Activated naive CD4-positive, alpha-beta T cell treated with anti-CD3 and anti-CD28 coated beads, Interleukin-2, amount 50 U/mL, for 72 hours (primary cell): ENCODE measurements at regions not wholly inside any gene's neighbourhood (a gene's known extent, or its start where the extent isn't known, plus 50 kb on each side); places are given as distances from the start of the nearest gene placed in this dataset.

Experiments
- ATAC-seq, 2 donors: fragments of 150-1000 bp; cut with Tn5 transposase; 2 replicates each; pipeline ENCODE4 v1.10.0; 2021; ENCODE audit warnings: mild to moderate bottlenecking in 2 of 2, moderate library complexity in 2 of 2
- DNase-seq, 2 donors: peaks; one replicate each; pipeline ENCODE4 v3.0.0; 2021 to 2022; ENCODE audit warnings: low spot score in 2 of 2
- H3K27ac Mint-ChIP-seq, 2 donors: one replicate each; pipeline ENCODE4 v1.8.0; 2022; ENCODE audit warnings: mild to moderate bottlenecking in 2 of 2, mixed read lengths in 2 of 2
- H3K36me3 Mint-ChIP-seq, 2 donors: one replicate each; pipeline ENCODE4 v1.8.0; 2022; ENCODE audit warnings: mixed read lengths in 2 of 2
- H3K9me3 Mint-ChIP-seq, 2 donors: one replicate each; pipeline ENCODE4 v1.8.0; 2022; ENCODE audit warnings: mixed read lengths in 2 of 2

DNA sequence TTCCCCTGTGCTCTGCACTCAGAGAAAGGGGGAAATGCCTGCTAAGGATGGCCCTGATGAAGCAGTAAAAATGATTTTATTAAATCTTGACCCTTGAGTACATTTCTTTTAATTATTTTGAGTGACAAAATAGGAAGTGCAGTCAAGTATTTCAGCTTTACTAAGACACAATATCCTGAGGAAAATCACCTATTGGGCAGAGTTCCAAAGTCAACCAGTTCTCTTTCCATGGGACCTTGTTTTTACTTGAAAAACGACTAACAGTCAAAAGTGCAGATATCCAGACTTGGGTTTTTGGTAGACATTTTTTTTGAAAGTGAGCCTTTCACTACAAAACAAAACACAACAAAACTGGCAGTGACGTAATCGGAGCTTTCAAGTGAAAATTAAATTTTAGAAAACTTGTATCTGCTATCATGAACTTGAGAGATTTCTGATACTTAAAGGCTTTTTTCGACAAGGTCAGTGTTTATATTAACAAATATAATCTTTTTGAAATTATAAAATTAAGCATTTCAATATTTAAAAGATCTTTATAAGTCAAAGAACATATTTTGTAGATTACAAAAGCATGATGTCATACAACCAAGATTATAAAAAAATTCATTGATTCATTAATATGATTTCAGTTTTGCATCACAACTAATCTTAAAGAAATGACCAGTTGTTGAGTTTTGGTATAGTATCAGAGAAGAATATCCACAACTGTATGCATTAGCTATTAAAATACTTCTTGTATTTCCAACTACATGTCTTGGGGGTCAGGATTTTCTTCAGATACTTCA lies 513.8 kb upstream of the AKR1E2 start:
- DNase-seq (no peak), ATAC-seq (no peak)
- H3K27ac Mint-ChIP-seq, result no peak overlapping the region
- no peaks in the 10 kb centered on the region for H3K36me3 Mint-ChIP-seq
- no peaks in the 10 kb centered on the region for H3K9me3 Mint-ChIP-seq

DNA sequence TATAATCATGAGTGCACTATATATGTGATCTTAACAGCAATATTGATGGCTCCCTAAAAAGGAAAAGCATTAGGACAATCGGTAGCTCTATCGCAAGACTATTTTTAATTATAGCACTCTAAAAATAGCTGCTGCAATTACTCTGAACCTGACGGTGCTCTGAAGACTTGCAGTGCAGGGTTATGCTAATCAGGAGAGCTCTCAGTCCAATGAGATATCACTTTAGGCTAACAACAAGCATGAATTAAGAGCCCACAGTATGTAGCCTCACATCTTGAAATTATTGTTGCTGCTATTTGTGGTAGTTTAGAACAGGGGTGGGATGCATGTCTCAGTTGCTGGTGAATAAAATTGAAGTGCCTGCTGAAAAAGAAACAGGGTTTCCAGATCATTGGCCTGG lies 515.8 kb upstream of the AKR1E2 start:
- no peaks in the 10 kb centered on the region for H3K9me3 Mint-ChIP-seq
- DNase-seq, result no peak
- no peaks in the 10 kb centered on the region for H3K36me3 Mint-ChIP-seq
- no peak for ATAC-seq
- H3K27ac Mint-ChIP-seq, result no peak overlapping the region

DNA sequence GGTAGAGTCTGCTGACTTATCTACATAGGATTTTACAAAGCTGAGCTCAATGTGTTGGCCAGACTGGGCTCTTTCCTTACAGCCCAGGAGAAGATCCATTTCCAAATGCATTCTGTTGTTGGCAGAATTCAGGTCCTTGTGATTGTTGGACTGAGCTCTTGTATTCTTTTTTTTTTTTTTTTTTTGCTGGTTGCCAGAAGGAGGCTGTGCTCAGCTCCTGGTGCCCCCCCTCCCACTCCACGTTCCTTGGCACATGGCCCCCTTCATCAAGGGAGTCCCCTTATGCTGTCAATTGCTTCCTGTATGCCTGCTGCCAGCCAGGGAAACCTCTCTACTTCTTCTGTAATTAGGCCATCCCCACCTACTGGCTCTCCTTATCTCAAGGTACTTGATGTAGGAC lies 518.1 kb upstream of the AKR1E2 start:
- Mint-ChIP-seq H3K9me3 (no peaks in the 10 kb centered on the region), H3K36me3 (no peaks in the 10 kb centered on the region), H3K27ac (no peak overlapping the region)
- ATAC-seq, result no peak
- no peak for DNase-seq

DNA sequence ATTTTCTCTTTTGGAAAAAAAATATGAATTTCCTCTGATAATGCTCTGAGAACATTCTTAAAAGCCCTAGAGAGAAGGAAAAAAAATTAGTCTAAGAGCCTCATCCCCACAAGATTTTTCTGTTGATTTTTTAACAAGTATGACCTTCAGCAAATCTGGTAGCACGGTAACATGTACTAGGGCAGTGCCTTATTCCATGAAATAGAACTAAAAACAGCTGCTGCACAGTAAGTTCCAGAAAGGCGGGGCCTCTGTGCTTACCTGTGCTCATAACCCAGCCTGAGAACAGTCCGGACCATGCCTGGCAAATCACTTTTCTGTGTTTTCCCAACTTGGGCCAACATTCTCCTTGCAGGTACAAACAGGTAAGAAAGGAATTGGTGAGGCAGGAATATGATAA lies 519.1 kb upstream of the AKR1E2 start:
- Mint-ChIP-seq H3K27ac (no peak overlapping the region), H3K36me3 (no peaks in the 10 kb centered on the region), H3K9me3 (no peaks in the 10 kb centered on the region)
- DNase-seq (no peak), ATAC-seq (no peak)

DNA sequence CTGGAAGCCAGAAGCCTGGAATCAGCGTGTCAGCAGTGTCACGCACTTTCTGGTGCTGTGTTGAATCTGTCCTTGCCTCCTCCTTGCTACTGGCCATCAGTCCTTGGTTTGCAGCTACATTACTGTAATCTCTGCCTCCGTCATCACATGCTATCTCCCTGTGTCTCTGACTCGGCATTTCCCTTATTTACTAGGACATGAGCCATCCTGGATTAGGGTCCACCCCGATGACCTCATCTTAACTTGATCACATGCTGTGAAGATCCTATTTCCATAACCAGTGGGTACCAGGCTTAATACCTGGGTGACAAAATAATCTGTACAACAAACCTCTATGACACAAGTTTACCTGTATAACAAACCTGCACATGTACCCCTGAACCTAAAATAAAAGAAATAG lies 518.0 kb upstream of the KLF6 start:
- Mint-ChIP-seq H3K9me3 (no peaks in the 10 kb centered on the region), H3K36me3 (no peaks in the 10 kb centered on the region), H3K27ac (no peak overlapping the region)
- DNase-seq, result no peak
- ATAC-seq, result no peak

DNA sequence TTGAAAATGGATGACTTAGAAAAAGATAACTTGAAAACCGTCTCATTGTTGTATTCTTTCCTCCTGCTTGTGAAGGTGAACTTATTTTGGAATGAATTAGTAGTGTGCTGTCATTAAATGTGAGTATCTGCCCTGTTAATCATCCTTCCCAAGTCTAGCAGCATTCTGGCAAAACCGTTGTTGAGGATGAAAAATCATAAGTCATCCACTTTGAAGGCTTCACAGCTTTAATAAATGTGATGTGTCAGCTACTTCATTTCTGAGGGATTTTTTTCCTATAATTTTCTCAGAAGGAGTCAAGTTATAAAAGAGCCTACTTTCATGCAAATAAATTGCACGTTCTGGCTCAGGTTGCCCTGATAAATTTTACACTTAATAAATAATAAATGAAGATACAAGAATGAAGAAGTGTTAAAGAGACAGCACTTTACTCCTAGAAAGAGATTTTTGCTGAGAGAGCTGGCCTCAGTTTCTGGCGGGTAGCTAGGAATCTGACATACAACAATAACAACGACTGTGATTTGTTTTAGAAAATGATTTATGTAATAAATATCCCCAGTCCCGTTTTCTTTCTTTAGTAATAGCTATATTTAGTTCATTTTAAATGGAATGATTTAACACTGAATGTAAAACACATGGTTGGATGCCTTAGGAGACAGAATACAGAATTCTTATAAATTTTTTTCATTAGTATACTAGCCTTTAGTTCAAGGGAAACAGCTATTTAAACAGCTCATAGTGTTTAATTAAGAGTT lies 516.5 kb upstream of the KLF6 start:
- Mint-ChIP-seq H3K27ac (no peak overlapping the region), H3K9me3 (no peaks in the 10 kb centered on the region), H3K36me3 (no peaks in the 10 kb centered on the region)
- DNase-seq (no peak), ATAC-seq (no peak)

DNA sequence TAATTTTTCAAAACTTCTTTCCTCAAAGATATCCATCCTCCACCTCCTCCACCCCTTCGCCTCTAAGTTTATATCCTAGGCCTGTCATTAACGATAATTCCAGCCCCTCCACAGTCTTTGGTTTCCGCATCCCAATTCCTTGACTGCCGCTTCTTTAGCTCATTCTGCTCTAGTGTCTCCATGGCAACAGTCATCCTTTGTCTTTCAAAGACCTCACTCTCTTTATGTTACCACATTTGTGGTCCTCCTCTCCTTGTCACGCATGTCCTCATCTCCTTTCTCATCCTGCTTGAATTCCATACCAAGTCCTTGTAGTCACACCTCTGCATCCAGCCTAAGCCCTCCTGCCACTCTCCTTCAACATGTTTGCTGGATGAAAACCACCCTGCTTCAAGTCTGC lies 511.2 kb upstream of the KLF6 start:
- H3K9me3 Mint-ChIP-seq, result no peaks in the 10 kb centered on the region
- ATAC-seq (no peak), DNase-seq (no peak)
- no peak overlapping the region for H3K27ac Mint-ChIP-seq
- H3K36me3 Mint-ChIP-seq, result no peaks in the 10 kb centered on the region

DNA sequence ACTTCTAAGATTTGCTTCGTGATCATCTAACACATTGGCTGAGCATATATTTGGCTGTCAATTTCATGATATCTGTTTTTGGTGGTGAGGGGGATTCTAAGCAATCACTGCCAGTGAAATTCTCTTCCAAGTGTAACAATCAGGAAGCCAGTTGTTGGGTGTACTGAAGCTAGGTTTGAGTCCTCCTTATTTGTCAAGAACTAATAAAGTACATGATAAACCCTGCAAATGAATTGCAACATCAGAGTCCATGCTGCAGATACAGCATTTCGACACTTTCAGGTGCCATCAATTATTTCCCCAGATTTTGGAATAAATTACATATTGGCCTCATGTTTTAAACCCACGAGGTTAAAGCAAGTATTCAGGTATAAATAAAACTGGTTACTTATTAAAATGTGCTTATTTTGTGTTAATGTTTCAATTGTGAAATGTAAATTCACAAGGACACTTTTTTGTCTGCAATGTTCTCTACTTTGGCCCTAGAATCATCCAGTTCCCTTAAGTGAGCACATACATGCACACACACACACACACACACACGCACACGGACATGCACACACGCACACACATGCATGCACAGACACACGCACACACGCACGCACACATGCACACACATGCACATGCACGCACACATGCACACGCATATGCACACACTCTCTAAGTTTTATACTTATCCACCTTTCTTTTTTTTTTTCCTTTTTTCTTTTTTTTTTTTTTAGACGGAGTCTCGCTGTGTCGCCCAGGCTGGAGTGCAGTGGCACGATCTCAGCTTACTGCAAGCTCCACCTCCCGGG lies 510.2 kb upstream of the KLF6 start:
- no peak for DNase-seq
- ATAC-seq, result no peak
- no peaks in the 10 kb centered on the region for H3K9me3 Mint-ChIP-seq
- H3K27ac Mint-ChIP-seq, result no peak overlapping the region
- no peaks in the 10 kb centered on the region for H3K36me3 Mint-ChIP-seq

DNA sequence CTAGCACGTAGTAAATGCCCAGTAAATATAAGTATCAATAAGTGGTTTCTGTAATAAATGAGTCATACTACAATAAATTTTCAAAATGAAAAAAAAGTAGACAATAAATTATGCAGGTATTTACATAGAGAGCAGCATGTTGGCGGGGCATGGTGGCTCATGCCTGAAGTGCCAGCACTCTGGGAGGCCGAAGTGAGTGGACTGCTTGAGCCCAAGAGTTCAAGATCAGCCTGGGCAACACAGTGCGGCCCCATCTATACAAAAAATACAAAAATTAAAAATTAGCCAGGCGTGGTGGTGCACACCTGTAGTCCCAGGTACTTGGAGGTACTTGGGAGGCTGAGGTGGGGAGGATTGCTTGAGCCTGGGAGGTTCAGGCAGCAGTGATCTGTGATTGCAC lies 509.3 kb upstream of the KLF6 start:
- Mint-ChIP-seq H3K27ac (no peak overlapping the region), H3K36me3 (no peaks in the 10 kb centered on the region), H3K9me3 (no peaks in the 10 kb centered on the region)
- DNase-seq (no peak), ATAC-seq (no peak)

DNA sequence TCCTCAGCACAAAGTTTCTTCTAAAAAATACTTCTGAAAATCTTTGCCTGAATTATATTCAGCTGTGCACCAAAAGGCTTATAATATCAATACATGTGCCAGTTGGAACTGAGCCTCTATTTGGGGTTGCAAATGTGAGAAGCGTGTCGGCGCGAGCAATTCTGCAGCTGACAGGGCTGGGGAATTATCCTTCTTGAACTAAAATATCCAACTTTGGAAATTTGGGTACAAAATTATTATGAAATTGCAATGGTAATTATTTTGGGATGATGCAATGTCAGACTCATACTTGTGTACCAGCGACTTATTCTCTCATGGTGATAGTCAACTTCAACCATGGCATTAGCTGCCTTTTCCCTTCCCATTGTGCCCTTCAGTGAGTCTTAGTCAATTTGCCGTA lies 507.0 kb upstream of the KLF6 start:
- no peaks in the 10 kb centered on the region for H3K36me3 Mint-ChIP-seq
- DNase-seq, result no peak
- ATAC-seq, result no peak
- no peak overlapping the region for H3K27ac Mint-ChIP-seq
- H3K9me3 Mint-ChIP-seq, result no peaks in the 10 kb centered on the region

DNA sequence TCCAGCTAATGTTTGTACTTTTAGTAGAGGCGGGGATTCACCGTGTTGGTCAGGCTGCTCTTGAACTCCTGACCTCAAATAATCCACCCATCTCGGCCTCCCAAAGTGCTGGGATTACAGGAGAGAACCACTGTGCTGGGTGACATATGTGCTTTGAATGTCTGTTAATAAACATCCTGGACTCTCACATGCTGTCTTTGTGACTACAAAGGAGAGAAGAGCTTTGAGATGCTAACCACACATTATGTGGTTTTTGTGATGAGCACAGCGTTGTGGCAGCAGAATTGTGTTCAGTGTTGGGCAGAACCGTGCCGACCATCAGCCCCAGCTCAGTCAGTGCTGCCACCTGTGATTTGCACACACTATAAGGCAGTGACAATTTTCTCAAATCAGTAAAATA lies 500.1 kb upstream of the KLF6 start:
- peak in 1 of 2 donors; percentile 5 for DNase-seq
- ATAC-seq, result peak; percentile 37 to 72
- Mint-ChIP-seq H3K36me3 (no peaks in the 10 kb centered on the region), H3K9me3 (peaks cover 0 to 10% of the 10 kb centered on the region in 2 donors), H3K27ac (no peak overlapping the region)

DNA sequence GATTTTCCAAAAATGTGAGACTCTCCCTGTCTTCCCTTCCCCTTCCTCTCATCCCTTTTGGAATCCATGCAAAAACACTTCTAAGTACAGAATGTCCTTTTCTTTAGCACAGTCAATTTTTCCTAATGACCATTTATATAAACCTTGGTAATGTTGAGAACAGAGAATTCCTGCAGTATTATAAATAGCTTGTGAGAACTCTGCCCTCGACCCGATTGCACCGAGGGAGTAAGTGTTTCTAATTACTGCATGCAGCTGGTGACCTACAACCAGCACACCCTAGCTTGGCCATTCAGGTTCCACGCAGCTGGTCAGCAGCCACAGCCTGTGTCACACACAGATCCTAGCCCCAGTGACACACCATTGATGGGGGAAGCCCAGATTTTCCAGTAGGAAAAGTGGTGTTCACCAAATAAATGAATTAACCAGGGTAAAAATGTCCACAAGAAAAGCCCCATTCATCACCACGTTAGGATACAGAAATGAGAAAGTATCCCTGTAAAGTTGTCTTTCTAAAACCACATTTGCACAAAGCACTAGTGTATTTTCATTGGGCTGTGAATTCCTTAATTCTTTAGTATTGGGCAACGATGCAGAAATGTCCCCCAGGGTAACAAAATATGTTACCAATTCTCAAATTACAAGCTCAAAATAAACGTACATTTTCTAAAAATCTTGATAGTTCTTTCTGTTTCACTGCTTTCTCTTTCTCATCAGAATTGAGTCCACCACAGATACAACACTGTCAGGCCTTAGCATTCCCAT lies 499.0 kb upstream of the KLF6 start:
- Mint-ChIP-seq H3K9me3 (peaks cover 0 to 10% of the 10 kb centered on the region in 2 donors), H3K27ac (no peak overlapping the region), H3K36me3 (no peaks in the 10 kb centered on the region)
- DNase-seq (no peak), ATAC-seq (no peak)

DNA sequence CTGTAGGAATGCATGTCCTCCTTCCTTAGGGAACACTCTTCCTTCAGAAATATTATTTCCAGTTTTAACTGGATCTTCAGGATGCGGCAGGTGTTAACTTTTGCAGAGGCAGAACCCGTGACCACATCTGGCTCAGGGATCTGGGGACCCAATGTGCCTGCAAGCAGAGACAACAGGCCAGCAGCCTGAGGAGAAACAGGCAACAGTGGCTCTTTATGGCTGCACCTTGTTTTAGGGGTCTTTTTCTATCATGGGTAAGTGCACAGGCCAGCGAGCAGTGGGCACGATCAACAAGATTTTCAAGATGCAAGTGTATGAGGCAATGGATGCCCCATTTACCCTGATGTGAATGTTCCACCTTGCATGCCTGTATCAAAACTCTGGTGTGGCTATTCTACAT lies 497.5 kb upstream of the KLF6 start:
- H3K36me3 Mint-ChIP-seq, result no peaks in the 10 kb centered on the region
- H3K27ac Mint-ChIP-seq, result no peak overlapping the region
- peaks cover 0 to 10% of the 10 kb centered on the region in 2 donors for H3K9me3 Mint-ChIP-seq
- DNase-seq (no peak), ATAC-seq (no peak)

DNA sequence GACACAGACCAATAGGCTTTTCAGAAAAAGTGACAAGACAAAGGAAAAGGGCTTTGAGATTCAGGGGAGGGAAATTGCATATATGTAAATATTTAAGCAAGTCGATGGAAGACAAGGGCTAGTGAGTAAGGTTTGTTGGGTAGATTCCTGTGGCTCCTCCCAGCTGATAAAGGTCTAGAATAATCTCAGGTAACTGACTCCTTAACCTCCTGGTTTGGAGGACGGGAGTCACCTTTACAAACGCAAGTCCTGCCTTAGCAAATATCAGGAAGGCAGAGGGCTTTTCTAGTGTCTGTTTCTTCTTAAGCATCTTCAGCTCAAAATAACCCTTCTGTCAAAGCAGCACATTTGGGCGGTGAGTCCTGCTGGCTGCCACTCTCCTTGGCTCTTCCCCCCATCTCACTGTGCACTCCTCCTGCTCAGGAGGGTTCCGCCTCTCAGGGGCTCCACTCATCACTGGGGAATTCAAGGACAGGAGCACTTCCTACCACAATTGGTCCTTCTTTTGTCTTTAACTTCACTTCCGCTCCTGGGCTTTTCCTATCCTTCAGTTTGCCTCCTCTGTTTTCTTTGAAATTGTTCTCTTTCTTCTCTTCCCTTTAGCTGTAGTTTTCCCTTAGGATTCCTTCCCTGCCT lies 496.3 kb upstream of the KLF6 start:
- Mint-ChIP-seq H3K9me3 (peaks cover 0 to 7% of the 10 kb centered on the region in 2 donors), H3K27ac (peak overlapping the region in 1 of 2 donors; percentile 0), H3K36me3 (no peaks in the 10 kb centered on the region)
- ATAC-seq, result no peak
- no peak for DNase-seq

DNA sequence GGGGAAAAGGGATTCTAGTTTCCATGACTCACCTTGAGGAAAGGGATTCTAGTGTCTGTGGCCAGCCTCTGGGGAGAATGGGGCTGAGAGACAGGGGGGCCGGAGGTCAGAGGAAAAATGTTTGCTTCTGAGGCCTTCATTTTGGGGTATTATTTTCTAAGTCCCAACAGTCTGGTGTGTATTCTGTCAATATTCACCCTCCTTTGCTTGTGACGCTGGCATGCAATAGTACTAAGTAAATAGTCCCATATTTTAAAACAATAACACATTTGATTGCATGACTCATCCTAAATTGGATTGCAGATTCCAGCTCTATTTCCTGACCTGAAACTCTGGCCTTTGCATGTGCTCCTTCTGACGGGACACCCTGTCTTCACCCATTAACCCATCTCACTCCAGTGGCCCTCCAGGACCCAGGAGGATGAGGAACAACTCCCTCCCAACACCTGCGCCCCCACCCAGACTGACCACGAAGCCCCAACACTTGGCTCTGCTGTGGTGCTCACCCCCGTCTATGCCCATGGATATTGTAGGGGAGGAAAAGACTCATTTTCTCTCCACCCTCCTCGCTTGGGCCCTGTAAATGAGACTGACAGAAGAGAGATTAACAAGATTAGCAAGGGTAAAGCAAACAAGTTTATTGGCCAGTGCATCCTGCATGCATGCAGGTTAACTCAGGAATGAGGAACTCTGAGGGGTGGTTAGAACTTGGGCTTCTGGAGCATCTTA lies 495.6 kb upstream of the KLF6 start:
- DNase-seq, result no peak
- Mint-ChIP-seq H3K9me3 (peaks cover 0 to 5% of the 10 kb centered on the region in 2 donors), H3K27ac (no peak overlapping the region), H3K36me3 (no peaks in the 10 kb centered on the region)
- ATAC-seq, result no peak

DNA sequence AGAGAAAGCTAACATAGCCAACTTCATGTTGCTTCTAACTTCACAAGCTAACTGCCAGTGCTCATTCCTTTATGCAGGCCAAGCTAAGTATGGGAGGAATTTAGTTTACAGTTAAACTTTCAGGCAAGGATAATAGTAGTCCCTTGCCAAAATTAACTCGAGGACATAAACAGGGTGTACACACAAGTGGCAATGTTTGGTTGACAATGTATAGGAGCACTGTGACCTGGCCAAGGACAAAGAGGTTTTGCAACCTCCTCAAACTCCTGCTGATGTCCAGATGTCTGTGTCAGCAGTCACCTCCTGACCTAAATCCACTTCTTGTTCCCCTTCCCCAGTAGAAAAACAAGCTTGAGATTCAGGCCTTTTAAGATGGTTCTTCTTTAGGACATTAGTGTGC lies 494.6 kb upstream of the KLF6 start:
- peaks cover 0 to 5% of the 10 kb centered on the region in 2 donors for H3K9me3 Mint-ChIP-seq
- H3K27ac Mint-ChIP-seq, result no peak overlapping the region
- DNase-seq (no peak), ATAC-seq (no peak)
- no peaks in the 10 kb centered on the region for H3K36me3 Mint-ChIP-seq
